HEK293T (cell line): ENCODE measurements at regions not wholly inside any gene's neighbourhood (a gene's known extent, or its start where the extent isn't known, plus 50 kb on each side); places are given as distances from the start of the nearest gene placed in this dataset.

Source experiments
- CTCF ChIA-PET: fragments of 350-600 bp; formaldehyde crosslinking; extraction: SDS; loops from one replicate; lab custom pipeline; 2021; ENCODE audit warnings: antibody characterized with exemption, inconsistent platforms; lab: Yijun Ruan, JAX
- POLR2A ChIA-PET: fragments of 350-600 bp; formaldehyde crosslinking; extraction: SDS; loops from one replicate; lab custom pipeline; 2020; ENCODE audit warnings: antibody characterized with exemption, inconsistent platforms; lab: Yijun Ruan, JAX
- DNase-seq: peaks from one replicate; pipeline ENCODE4 v3.0.0; 2012; ENCODE audit warnings: mixed read lengths; ENCODE audit errors: extremely low spot score
- ARNT ChIP-seq: fragments of 450-650 bp; IDR thresholded peaks from 2 replicates; pipeline ENCODE4 v1.6.1; 2017; ENCODE audit warnings: mild to moderate bottlenecking
- BHLHE40 ChIP-seq: fragments of 450-650 bp; IDR thresholded peaks from 2 replicates; pipeline ENCODE4 v1.6.1; 2016; ENCODE audit warnings: mild to moderate bottlenecking, moderate library complexity, borderline replicate concordance
- CTBP1 ChIP-seq: fragments of 450-650 bp; IDR thresholded peaks from 2 replicates; pipeline ENCODE4 v1.6.1; 2016; ENCODE audit warnings: borderline replicate concordance
- ELF4 ChIP-seq: fragments of 450-650 bp; IDR thresholded peaks from 2 replicates; pipeline ENCODE4 v1.6.1; 2017; ENCODE audit warnings: antibody characterized with exemption
- FOXA1 ChIP-seq: fragments of 450-650 bp; IDR thresholded peaks from 2 replicates; pipeline ENCODE4 v1.6.1; 2016; ENCODE audit warnings: mild to moderate bottlenecking
- FOXK2 ChIP-seq: fragments of 450-650 bp; IDR thresholded peaks from 2 replicates; pipeline ENCODE4 v1.6.1; 2016; ENCODE audit warnings: mild to moderate bottlenecking
- FOXM1 ChIP-seq: fragments of 450-650 bp; IDR thresholded peaks from 2 replicates; pipeline ENCODE4 v1.6.1; 2017; ENCODE audit warnings: mild to moderate bottlenecking, borderline replicate concordance
- HDGF ChIP-seq: fragments of 450-650 bp; IDR thresholded peaks from 2 replicates; pipeline ENCODE4 v1.6.1; 2017; ENCODE audit warnings: antibody characterized with exemption, borderline replicate concordance
- L3MBTL2 ChIP-seq: fragments of 450-650 bp; conservative IDR thresholded peaks from 2 replicates; pipeline ENCODE4 v1.6.1; 2016; ENCODE audit warnings: mild to moderate bottlenecking
- LEF1 ChIP-seq: fragments of 450-650 bp; IDR thresholded peaks from 2 replicates; pipeline ENCODE4 v1.6.1; 2017; ENCODE audit warnings: mild to moderate bottlenecking, borderline replicate concordance
- NFRKB ChIP-seq: fragments of 450-650 bp; IDR thresholded peaks from 2 replicates; pipeline ENCODE4 v1.6.1; 2016; ENCODE audit warnings: mild to moderate bottlenecking, moderate library complexity
- SP1 ChIP-seq: fragments of 450-650 bp; IDR thresholded peaks from 2 replicates; pipeline ENCODE4 v1.6.1; 2017
- SUZ12 ChIP-seq: fragments of 450-650 bp; IDR thresholded peaks from 2 replicates; pipeline ENCODE4 v1.6.1; 2016; ENCODE audit warnings: mild to moderate bottlenecking
- TARDBP ChIP-seq: fragments of 450-650 bp; IDR thresholded peaks from 2 replicates; pipeline ENCODE4 v1.6.1; 2016
- ZNF384 ChIP-seq: fragments of 450-650 bp; IDR thresholded peaks from 2 replicates; pipeline ENCODE4 v1.6.1; 2016
- TF ChIP-seq, protein P1 (sequence below): fragments of 450-650 bp; IDR thresholded peaks from 2 replicates; pipeline ENCODE4 v1.6.1; 2016

DNA sequence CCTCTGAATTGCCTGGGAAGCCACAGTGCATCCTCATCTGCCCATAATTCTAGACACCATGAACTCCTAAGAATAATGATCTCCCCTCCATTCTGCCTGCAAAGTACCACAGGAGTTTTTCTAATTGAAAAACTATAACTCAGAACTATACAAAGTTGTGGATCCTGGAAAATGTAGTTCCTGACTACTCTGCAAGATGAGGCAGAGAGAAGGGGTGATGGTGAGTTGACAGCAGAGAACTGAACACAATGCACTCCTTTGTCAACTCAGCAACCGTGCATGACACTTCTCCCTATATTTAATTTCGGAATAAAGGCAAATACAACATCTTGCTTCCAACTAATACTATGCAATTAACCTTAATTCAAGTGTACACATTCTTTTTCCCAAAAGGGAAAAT, 471.1 kb upstream of the FAM98A start:
- ChIA-PET POLR2A (interaction anchor here (0.6 kb wide), 1 partner anchor 9 kb away, joined by 3 read pairs; no protein-coding TSS in a partner anchor), CTCF (no interaction called here)
- DNase-seq: no peak
- TF ChIP-seq HDGF: no peak
- no peak for TF ChIP-seq FOXM1
- TF ChIP-seq BHLHE40: no peak
- TF ChIP-seq, protein P1, sequence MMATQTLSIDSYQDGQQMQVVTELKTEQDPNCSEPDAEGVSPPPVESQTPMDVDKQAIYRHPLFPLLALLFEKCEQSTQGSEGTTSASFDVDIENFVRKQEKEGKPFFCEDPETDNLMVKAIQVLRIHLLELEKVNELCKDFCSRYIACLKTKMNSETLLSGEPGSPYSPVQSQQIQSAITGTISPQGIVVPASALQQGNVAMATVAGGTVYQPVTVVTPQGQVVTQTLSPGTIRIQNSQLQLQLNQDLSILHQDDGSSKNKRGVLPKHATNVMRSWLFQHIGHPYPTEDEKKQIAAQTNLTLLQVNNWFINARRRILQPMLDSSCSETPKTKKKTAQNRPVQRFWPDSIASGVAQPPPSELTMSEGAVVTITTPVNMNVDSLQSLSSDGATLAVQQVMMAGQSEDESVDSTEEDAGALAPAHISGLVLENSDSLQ: no peak
- no peak for TF ChIP-seq NFRKB
- TF ChIP-seq ELF4: no peak
- TF ChIP-seq LEF1: no peak
- TF ChIP-seq L3MBTL2: no peak
- TF ChIP-seq SUZ12: no peak
- TF ChIP-seq TARDBP: no peak
- TF ChIP-seq SP1: no peak
- no peak for TF ChIP-seq ARNT
- TF ChIP-seq FOXK2: no peak
- no peak for TF ChIP-seq CTBP1
- TF ChIP-seq FOXA1: no peak
- no peak for TF ChIP-seq ZNF384

DNA sequence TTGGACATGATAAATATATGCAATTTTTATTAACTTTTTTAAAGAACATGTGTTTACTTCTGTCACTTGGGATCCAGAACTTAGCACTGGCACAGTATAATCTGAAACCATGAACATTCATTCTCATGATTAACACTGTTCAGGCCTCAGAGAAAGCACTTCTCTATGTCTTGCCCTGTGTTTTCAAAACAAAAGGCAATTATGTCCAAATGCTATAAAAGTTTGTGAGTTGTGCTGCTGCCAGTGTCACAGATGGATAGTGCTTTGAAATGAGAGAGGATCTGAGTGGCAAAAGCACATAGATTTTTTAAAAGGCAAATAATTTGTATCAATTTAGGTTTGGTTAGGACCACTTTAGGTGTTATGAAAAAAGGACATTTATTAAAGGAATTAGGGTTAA, 470.5 kb upstream of the FAM98A start:
- no peak for DNase-seq
- ChIA-PET CTCF (no interaction called here), POLR2A (no interaction called here)
- TF ChIP-seq ARNT (no peak), LEF1 (no peak), SP1 (no peak), FOXM1 (no peak), SUZ12 (no peak), BHLHE40 (no peak), ZNF384 (no peak), TARDBP (no peak), HDGF (no peak), CTBP1 (no peak), NFRKB (no peak), ELF4 (no peak), FOXA1 (no peak), FOXK2 (no peak), L3MBTL2 (no peak)
- TF ChIP-seq, protein P1: no peak

DNA sequence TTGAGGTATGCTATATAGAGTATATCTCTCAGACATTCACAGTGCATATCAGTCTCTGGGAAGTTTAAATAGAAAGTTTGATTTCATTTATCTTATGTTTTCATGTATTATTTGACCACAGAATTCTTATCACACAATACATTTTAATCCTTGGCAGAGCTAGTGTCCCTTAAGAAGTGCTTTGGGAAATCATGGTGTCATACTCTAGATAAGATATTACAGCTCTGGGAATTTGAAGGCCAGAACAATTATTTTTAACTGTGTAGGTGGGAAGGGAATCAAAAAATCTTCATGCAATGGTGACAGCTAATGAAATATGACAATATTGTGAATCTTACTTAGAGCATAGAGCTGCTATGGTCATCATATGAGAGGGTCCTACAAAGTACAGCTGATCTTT, 451.3 kb upstream of the FAM98A start:
- POLR2A ChIA-PET: no interaction called here
- CTCF ChIA-PET: no interaction called here

DNA sequence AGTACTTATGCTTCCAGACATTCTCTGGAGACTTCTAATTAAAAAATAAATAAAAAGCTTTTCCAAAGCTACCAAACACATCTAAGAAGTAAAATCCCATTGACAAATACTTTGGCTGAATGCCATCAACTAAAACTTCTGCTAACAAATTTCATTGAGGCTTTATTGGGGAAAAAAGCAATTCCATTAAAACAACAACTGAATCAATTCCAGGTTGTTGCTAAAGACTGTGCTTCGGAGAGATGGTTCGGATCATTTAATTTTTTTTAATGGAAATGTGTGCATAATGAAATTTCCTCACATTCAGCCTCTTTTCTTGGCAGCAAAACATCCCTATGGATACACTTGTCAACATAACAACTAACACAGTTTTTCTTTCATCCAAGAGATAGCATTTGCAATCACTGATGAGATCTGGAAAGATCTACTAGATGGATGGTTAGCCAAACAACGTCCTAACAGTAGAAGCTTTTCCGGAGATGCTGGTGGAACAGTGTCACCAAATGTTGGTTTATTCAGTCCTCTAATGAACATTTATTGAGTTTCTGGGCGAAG, 446.1 kb upstream of the FAM98A start:
- ChIA-PET CTCF (no interaction called here), POLR2A (no interaction called here)
- TF ChIP-seq LEF1 (no peak), FOXK2 (no peak), SUZ12 (no peak), NFRKB (no peak), CTBP1 (no peak), FOXM1 (no peak), ZNF384 (no peak), ELF4 (no peak), L3MBTL2 (no peak), HDGF (no peak), TARDBP (no peak), FOXA1 (no peak), SP1 (no peak), ARNT (no peak), BHLHE40 (no peak)
- TF ChIP-seq, protein P1: no peak
- DNase-seq: no peak

More for the DNA sequence above, 451.3 kb upstream of the FAM98A start:
- TF ChIP-seq FOXA1 (no peak), SUZ12 (no peak), ZNF384 (no peak), LEF1 (no peak), FOXK2 (no peak), L3MBTL2 (no peak), ELF4 (no peak), CTBP1 (no peak), SP1 (no peak), NFRKB (no peak), FOXM1 (no peak), TARDBP (no peak)
- TF ChIP-seq, protein P1: no peak
- no peak for DNase-seq

DNA sequence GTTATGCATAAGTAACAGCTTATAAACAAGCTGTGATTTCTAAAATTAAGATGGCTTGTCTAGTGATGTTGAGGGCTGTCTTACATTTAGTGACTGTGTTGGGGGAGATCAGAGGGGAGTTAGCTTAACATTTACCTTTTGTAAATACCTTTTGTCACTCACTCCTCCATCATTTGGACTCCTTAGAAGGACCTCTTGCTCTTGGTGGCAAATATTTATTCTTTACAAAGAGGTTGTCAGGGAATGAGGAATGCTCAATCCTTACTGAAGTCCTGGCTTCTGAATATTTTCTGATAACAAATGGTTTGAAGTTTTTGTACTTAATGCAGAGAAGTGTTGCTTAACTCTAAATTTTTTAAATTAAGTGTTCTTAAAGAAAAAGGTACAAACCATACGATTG, 438.8 kb upstream of the FAM98A start:
- CTCF ChIA-PET: no interaction called here
- no peak for DNase-seq
- POLR2A ChIA-PET: no interaction called here
- TF ChIP-seq TARDBP (no peak), SP1 (no peak), ELF4 (no peak), BHLHE40 (no peak), ARNT (no peak), L3MBTL2 (no peak), FOXA1 (no peak), FOXK2 (no peak), HDGF (no peak), SUZ12 (no peak), FOXM1 (no peak), CTBP1 (no peak), LEF1 (no peak), NFRKB (no peak), ZNF384 (no peak)
- TF ChIP-seq, protein P1: no peak
